Activated gamma-delta T cell treated with anti-CD3 and anti-CD28 coated beads, Interleukin-2, amount 50 U/mL, for 16 hours (primary cell): ENCODE measurements at regions not wholly inside any gene's neighbourhood (a gene's known extent, or its start where the extent isn't known, plus 50 kb on each side); places are given as distances from the start of the nearest gene placed in this dataset.

Experiments
- DNase-seq: peaks from one replicate; pipeline ENCODE4 v3.0.0-alpha.2; 2020; ENCODE audit warnings: low read depth

GRCh38 chr2:121018136-121019061 is 266.6 kb downstream of the TFCP2L1 start:
- DNase-seq = no peak

GRCh38 chr2:121019071-121019470 is 265.9 kb downstream of the TFCP2L1 start:
- DNase-seq = no peak

- no peak for DNase-seq
Measured at GRCh38 chr2:121019756-121020155, 265.2 kb downstream of the TFCP2L1 start.

- DNase-seq = no peak
Measured at GRCh38 chr2:121021685-121022084, 263.3 kb downstream of the TFCP2L1 start.

GRCh38 chr2:121028577-121028976 is 256.4 kb downstream of the TFCP2L1 start:
- no peak for DNase-seq

DNA sequence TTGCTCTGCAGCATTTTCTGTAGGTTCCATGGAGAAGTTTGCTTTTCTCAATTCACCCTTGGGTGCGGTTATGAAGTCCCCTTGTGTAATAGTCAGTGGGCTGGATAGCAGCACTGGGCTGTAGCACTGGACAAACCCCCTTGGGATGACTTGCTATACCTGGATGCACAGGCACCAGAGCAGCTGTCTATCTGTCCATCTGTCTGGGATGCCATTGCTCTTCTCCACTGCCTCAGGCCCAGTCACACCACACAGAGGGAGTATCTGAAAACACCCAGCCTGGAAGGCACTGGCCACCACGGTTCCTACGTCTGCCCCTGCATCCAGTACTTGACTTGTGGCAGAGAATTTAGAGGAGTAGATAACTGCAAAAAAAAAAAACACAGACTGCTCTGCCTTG is 254.5 kb downstream of the TFCP2L1 start:
- no peak for DNase-seq

- no peak for DNase-seq
Measured at GRCh38 chr2:121031568-121032340, 253.2 kb downstream of the TFCP2L1 start.

DNA sequence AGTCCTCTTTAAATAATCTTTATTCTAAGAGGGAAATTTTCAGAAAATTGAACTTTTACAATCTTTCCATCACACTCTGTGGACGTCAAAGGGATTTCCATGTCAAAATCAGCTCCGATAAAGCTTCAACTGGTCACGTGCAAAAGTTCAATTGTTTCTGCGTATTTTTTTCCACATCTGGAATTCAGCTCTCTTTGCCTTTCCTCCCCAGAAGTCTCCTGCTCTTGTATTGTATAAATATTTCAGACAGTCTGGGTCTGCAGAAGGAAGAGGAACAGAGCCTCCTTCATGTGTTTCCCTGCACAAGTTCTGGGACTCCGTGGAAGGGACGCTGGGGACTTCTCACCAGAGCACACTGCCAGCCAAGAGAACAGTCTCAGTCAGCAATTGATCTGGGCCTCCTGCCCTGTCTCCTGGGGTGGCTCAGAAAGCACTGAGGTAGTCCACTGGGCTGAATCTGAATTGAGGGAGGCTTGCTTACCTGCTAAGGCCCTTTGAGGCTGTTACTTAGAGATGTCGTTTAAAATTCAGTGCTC is 251.5 kb downstream of the TFCP2L1 start:
- DNase-seq = no peak

GRCh38 chr2:121034551-121034950 is 250.5 kb downstream of the TFCP2L1 start:
- no peak for DNase-seq

GRCh38 chr2:121036226-121036692 is 248.7 kb downstream of the TFCP2L1 start:
- no peak for DNase-seq

DNA sequence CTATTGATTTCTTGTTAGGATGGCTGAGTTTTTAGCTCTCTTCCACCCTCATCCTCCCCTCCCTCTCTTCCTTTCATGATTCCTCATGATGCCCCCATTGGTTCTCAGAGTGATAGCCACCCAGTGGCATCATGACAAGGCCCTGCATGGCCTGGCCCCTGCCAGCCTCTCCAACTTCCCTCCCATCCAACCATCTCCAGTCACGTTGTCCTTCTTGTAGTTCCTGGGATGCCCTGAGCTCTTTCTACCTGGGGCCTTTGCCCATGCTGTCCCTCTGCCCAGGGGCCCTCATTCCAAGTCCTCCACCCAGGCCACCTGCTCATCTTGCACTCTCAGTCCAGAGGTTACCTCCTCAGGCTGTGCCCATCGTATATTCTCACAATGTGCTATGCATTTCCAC is 247.5 kb downstream of the TFCP2L1 start:
- DNase-seq = no peak

GRCh38 chr2:121038031-121038430 is 247.0 kb downstream of the TFCP2L1 start:
- no peak for DNase-seq

DNA sequence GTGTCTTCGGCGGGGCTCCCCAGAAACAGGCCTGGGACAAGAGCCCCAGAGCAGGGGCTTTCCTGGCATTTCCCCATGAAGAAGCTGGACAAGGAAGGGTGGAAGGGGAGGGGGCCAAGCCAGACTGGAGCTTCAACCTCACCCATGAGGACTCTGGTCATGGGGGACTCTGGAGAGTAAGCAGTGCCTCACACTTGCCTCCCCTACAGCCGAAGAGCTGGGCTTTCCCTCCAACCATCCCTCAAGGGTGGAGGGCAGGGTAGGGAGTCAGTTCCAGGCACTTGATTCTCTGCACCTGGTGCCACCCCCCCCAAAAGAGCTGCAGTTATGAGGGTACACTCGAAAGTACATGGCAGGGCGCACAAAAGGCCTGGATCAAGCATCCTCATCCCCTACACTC is 246.6 kb downstream of the TFCP2L1 start:
- DNase-seq = no peak

DNA sequence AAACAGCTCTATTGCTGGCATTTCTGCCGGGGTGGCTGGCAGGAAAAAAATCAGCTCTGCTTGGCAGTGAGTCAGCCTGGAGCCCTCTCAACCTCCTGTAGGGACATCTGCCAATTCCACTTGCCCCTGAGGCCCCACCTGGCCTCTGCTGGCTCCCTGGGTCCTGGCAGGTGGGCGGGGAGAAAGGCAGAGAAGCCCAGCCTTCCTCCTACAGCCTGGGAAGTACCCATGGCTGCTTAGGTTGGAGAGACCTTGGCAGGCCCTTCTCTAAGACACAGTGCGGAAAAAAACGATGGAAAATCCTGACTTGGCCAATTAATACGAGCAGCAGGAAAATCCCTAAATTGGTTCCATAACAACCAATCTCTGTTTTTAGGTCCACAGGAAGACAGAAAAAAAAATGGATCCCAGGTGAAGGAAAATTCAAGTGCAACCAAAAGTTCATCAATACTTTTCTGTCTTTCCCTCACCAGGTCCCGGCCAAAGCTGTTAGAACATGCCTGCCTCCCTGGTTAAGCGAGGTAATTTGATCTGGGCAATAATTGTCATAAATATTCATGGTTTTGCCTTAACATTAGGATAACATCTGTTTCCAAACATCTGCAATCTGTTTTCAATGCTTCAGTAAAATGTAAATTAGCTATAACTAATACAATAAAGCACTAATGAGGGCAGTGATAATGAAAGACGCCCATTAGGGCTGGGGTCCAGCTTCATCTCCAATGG is 245.9 kb downstream of the TFCP2L1 start:
- DNase-seq = no peak

DNA sequence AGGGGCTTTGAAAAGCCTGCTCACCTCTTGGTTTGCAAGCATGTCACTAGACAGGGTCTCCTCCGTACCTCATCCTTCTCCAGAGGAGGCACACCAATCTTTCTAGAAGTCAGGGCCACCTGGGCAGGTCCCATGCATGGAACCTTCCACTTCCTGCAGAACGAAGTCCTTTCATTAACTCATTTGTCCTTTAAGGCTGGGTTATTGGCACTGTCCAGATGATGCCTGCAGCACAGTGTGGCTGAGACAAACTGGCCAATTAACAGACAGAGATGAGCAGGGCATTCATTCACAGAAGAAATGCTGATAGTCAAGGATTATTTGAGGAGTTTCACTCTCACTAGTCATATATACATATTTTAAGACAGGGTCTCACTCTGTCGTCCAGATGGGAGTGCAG is 245.3 kb downstream of the TFCP2L1 start:
- no peak for DNase-seq

DNA sequence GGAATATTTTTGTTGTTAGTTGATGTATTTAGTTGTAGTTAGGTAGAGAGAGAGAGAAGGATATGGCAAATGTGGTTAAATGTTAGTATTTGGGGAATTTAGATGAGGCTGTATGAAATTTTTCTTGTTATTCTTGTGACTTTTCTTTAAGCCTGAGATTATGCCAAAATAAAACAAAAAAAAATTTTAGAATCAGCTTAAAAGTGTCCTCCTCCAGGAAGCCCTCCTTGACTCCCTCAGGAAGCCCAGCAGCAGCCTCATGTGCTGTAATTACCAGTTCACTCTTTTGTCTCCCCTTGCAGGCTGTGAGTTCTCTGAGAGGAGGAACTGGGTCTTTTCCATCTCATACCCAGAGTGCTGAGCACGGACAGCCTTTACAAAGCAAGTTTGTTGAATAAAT is 243.5 kb downstream of the TFCP2L1 start:
- no peak for DNase-seq

DNA sequence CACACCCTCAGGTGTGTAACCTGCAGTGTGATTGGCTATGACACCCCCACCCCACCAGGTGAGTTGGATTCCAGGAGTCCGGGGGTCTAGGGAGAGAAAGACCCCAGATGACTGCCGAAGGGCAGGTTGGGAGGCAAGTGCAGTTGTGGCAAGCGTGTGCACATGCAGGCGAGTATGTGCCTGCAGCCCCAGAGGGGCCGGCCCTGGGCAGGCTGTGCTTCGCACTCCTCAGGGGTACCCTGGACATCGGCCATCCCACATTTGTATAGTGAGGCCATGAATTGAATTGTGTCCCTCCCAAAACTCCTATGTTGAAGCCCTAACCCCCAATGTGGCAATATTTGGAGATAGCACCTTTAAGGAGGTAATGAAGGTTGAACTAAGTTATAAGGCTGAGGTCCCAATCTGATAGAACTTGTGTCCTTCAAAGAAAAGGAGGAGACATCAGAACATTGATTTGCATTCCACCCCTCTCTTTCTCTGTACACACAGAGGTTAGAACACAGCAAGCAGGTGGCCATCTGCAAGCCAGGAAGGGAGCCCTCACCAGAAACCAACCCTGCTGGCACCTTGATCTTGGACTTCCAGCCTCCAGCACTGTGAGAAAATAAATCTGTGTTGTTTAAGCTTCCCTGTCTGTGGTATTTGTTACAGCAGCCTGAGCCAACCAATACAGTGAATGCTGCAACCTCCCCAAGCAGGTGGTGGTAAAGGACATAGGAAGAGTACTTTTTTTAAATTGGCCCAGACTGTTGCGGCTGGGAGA is 241.8 kb downstream of the TFCP2L1 start:
- no peak for DNase-seq

DNA sequence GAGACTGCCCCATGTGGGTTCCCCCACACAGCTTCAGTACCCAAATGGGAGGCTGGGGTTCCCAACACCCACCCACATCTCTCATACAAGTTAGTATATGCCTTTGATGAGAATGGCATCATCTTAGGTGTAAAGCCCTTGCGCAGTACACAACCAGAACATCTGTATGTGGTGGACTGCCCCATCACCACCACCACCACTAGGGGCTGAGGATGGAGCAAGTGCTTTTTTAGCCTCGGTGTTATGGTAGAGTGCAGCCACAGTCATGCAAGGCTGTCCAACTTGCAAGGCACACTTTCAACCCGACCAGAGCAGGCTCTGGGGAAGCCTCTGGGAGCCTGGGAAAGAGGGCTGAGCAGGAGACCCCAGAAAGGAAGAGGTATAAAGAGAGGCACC is 241.2 kb downstream of the TFCP2L1 start:
- DNase-seq = no peak

DNA sequence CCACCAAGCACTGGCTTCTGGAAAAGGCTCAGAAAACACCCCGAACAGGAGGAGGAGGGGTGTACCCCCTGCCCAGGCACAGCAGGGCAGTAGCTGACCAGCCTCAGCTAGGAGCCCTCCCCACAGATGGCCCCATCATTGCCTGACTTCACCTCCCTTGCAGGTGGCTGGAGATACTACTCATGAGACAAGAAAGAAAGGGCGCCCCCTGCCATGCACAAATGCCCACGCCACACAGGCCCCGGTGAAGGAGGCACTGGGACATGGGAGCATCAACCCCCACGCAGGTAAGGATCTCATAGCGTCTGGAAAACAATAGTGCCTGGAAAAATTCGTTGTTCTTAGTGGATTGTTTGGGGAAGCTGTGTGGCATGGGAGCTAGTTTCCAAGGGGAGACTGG is 240.6 kb downstream of the TFCP2L1 start:
- no peak for DNase-seq

GRCh38 chr2:121045245-121045644 is 239.8 kb downstream of the TFCP2L1 start:
- no peak for DNase-seq

- DNase-seq = no peak
Measured at GRCh38 chr2:121046335-121046734, 238.7 kb downstream of the TFCP2L1 start.
